Posterior vena cava (tissue), 2 donors: ENCODE measurements at regions not wholly inside any gene's neighbourhood (a gene's known extent, or its start where the extent isn't known, plus 50 kb on each side); places are given as distances from the start of the nearest gene placed in this dataset.

Source experiments
- DNase-seq: peaks from one replicate; pipeline ENCODE4 v3.0.0-alpha.2; 2020; ENCODE audit warnings: low spot score
- intact Hi-C, 2 donors: fragments of 100-400 bp; cut with DNase I; formaldehyde crosslinking; loops; one replicate each; pipeline versions ENCODE4 v1.14.1 to v1.14.2; 2022 to 2023
- donor health status: DM: yes; HTN: yes; CAD: no.
- donor health status: DM: yes; HTN: yes; CAD: no.

- intact Hi-C loops, result no loop called here
- no peak for DNase-seq
Observed at GRCh38 chr16:85541980-85542900, 70.9 kb upstream of the GSE1 start.

- no peak for DNase-seq
- intact Hi-C loops, result no loop called here
Observed at GRCh38 chr16:85543536-85543935, 69.6 kb upstream of the GSE1 start.

- DNase-seq, result no peak
- intact Hi-C loops, result loop anchor here in 1 of 2 donors (2.0 kb wide), 1 partner anchor 65 kb away; no protein-coding TSS in a partner anchor
Observed at GRCh38 chr16:85544016-85544415, 69.1 kb upstream of the GSE1 start.

GRCh38 chr16:85544668-85545067, 68.5 kb upstream of the GSE1 start:
- DNase-seq, result no peak
- intact Hi-C loops, result loop anchor here in 1 of 2 donors (2.0 kb wide), 1 partner anchor 64 kb away; no protein-coding TSS in a partner anchor

GRCh38 chr16:85545227-85545818, 67.8 kb upstream of the GSE1 start:
- DNase-seq, result no peak
- intact Hi-C loops, result loop anchor here in 1 of 2 donors (2.0 kb wide), 1 partner anchor 63 kb away; no protein-coding TSS in a partner anchor

GRCh38 chr16:85546585-85547447, 66.3 kb upstream of the GSE1 start:
- no peak for DNase-seq
- intact Hi-C loops, result no loop called here

GRCh38 chr16:85548375-85548774, 64.7 kb upstream of the GSE1 start:
- intact Hi-C loops, result no loop called here
- DNase-seq, result no peak

GRCh38 chr16:85549766-85550421, 63.2 kb upstream of the GSE1 start:
- no peak for DNase-seq
- intact Hi-C loops, result no loop called here

GRCh38 chr16:85550422-85550864, 62.7 kb upstream of the GSE1 start:
- DNase-seq, result no peak
- intact Hi-C loops, result no loop called here

- DNase-seq, result no peak
- intact Hi-C loops, result no loop called here
Observed at GRCh38 chr16:85550953-85551924, 61.9 kb upstream of the GSE1 start.

GRCh38 chr16:85552980-85553435, 60.1 kb upstream of the GSE1 start:
- no peak for DNase-seq
- intact Hi-C loops, result no loop called here

- intact Hi-C loops, result no loop called here
- peak; percentile 90 for DNase-seq
Observed at GRCh38 chr16:85553436-85554113, 59.5 kb upstream of the GSE1 start.

- DNase-seq, result peak; percentile 91
- intact Hi-C loops, result no loop called here
Observed at GRCh38 chr16:85554114-85554888, 58.8 kb upstream of the GSE1 start.

GRCh38 chr16:85554889-85555718, 58.0 kb upstream of the GSE1 start:
- intact Hi-C loops, result no loop called here
- DNase-seq, result peak; percentile 92

- intact Hi-C loops, result no loop called here
- no peak for DNase-seq
Observed at GRCh38 chr16:85555719-85556455, 57.2 kb upstream of the GSE1 start.
